GM12873 (cell line): ENCODE measurements at regions not wholly inside any gene's neighbourhood (a gene's known extent, or its start where the extent isn't known, plus 50 kb on each side); places are given as distances from the start of the nearest gene placed in this dataset.

ENCODE experiments used
- TF ChIP-seq, protein P1 (sequence below): IDR thresholded peaks from 2 replicates; pipeline ENCODE4 v1.5.1; 2012; ENCODE audit warnings: low read depth, mild to moderate bottlenecking, moderate library complexity, low read length, control low read depth; ENCODE audit not compliant: insufficient read depth; ENCODE audit errors: missing control alignments

DNA sequence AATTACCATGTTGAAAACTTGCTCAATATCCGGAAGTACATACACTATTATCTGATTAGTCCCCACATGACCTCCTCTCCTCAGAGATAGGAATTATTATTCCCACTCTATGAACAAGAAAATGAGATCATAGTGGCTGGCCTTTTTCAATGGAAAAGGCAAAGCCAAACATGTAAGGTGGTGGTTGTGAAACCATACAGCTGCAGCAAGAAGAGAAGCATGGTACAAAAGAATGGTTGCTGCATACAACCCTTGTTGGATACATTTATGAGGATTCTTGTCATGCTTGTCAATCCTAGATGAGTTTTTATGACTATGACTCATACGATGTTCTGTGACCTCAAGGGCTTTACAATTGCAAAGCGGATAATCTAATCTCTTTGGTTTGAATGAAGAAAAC is 514.7 kb downstream of the PLPP3 start:
- TF ChIP-seq, protein P1, sequence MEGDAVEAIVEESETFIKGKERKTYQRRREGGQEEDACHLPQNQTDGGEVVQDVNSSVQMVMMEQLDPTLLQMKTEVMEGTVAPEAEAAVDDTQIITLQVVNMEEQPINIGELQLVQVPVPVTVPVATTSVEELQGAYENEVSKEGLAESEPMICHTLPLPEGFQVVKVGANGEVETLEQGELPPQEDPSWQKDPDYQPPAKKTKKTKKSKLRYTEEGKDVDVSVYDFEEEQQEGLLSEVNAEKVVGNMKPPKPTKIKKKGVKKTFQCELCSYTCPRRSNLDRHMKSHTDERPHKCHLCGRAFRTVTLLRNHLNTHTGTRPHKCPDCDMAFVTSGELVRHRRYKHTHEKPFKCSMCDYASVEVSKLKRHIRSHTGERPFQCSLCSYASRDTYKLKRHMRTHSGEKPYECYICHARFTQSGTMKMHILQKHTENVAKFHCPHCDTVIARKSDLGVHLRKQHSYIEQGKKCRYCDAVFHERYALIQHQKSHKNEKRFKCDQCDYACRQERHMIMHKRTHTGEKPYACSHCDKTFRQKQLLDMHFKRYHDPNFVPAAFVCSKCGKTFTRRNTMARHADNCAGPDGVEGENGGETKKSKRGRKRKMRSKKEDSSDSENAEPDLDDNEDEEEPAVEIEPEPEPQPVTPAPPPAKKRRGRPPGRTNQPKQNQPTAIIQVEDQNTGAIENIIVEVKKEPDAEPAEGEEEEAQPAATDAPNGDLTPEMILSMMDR: no peak

DNA sequence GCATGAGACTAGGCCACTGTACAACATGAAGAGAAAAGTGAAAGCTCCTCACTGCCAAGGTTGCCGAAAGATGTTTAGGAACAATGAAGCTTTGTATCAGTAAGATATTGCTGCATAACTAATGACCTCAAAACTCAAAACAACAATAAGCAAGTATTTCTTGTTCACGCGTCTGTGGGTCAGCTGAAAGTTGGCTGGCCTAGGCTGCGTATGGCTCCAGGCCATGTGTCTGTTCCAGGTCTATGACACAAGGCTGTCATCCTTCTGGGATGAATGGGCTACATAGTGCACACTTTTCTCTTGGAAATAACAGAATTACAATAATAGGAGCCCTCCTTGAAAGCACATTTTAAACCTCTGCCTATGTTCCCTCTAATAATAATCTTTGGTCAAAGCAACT is 515.9 kb downstream of the PLPP3 start:
- TF ChIP-seq, protein P1: no peak

DNA sequence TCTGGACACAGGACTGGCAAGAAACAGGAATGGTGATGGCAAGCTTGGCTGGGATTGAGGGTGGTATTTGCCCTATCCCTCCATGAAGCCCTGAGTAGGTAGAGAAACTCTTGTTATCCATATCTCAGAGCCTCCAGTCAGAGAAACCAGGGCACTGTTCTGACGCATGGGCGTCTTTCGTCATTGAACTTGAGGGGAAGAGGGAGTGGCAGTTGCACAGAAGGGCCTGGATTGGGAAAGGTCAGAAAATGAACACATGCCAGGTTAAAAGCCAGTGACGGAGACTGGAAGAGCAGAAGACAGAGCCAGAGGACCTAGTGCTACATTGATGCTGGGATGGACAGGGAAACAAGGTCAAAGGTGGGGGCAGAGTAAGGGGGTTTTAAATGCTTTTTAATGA is 516.7 kb downstream of the PLPP3 start:
- TF ChIP-seq, protein P1: no peak

DNA sequence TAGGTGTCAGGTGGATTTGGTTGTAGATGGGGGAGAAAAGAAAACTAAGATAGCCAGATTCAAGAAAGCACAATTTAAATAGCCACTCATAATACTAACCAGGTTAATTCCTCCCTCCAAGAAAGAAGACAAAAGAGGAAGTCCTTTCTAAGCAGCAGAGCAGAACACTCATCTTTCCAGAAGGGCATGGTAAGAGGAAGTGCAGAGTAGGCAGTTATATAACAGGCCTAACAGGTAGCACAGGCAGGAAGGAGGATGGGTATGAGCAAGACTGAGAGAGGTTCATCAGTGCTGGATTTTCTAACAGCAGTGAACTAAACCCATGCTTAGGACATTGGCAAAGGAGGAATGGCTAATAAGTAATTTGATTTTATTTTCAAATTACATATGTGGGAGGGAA is 517.5 kb downstream of the PLPP3 start:
- TF ChIP-seq, protein P1: no peak

DNA sequence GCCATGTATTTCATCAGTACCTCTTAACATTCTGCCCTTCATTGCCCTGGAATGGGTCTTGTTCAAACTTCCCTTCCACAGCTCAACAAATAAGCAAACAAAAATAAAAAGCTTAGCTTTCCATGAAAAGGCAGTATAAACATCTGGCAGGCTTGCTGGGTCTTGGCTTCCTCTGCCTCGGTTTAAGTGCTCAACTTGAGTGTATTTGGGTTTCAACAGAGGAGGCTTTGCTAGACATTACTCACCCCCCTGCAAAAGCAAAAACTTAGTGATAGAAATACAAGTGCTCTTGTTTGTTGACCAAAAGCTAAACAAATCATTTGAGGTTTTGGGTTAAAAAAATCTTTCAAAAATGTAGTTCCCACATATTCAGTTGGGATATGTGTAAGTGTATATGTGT is 518.5 kb downstream of the PLPP3 start:
- TF ChIP-seq, protein P1: no peak

DNA sequence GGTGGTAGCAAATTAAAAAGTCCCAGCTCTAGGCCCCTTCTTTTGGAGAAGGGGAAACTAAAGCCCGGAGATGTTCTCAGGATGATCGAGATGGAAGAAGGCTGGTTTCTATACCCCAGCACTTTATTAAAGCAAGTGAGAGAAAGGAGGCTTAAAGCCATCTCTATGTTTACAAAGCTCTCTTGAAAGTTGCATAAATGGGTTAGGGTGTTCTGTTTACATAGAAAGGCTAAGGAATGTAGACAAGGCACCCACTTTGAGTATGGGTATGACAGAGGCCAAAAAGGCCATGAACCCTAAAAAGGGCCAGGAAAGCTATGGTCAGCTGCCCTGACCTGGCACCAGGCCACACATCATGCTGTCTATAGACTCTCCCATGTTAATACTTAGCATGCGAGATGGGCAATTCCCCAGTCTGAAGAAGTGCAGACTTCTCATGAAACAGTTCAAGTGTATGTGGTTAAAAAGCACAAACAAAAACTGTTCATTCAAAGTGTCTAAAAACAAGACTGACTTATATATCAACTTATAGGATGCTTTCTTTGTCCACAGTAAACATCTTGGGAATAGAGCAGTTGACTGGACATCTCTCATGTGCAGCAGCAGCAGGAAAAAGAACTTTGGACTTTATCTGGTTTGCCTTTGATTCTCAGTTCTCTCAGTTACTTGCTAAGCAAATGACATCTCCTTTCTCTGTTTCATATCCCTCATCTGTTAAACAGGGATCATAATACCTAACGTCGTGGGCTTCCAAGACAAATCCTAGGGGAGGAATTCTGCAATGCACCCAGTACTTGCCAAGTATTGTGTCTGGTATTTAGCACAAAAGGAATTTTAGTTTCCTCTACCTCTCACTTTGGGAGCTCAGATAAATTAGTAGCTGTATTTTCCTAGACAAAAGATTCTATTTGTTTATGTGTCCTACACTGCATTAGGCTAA is 521.6 kb downstream of the PLPP3 start:
- TF ChIP-seq, protein P1: no peak

DNA sequence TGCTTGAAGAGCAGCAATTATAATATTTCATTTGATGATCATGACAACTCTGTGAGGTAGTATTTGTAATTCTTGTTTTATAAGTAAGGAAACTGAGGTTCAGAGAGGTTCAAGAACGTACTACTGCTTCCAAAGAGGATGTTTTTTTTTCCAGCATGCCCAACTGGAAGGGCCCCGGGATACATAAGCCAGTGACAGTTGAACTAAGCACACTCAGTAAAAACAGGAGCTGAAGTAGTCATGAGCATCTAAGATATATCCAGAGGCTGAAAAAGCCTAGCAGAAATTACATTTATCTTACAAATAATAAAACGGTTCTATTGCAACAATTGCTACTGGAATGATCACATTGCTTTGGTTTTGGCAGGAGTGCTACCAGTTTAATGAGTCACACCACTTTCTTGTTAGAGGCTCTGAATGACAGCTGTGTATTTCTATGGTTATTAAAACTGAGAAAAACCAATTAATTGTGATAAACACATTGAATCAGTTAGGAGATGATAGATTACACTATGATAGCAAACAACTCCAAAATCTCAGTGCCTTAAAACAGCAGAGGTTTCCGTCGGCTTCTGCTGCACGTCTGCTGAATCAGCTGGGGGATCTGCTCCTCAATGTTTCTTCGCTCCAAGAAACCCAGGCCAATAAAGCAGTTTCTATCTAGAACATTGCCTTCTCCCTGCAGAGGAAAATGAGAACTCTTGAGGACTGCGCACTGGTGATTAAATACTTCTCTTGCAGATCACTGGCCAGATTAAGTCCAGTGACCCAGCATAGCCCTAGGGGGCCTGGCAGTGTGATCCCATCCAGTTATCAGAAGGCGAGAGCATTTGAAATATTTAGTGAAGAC is 522.7 kb downstream of the PLPP3 start:
- TF ChIP-seq, protein P1: no peak
